ENCODE measurements at regions not wholly inside any gene's neighbourhood (a gene's known extent, or its start where the extent isn't known, plus 50 kb on each side); places are given as distances from the start of the nearest gene placed in this dataset.

DNA sequence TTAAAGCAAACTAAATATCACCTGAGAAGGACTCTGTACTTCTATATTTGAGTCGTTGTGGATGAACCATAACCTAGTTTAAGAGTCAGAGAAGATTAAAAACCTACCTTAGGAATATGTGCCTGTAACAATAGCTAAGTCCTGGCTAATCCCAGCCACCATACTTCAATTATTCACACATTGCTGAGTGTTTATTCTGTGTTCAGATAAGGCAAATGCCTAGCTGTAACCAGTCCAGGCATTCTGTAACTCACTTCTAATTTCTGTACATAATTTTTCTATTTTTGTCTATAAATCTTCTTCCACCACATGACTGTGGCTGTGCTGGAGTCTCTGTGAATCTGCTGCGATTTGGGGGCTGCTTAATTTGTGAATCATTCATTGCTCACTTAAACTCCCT, 441.9 kb upstream of the ADAMTS5 start:
- TF ChIP-seq, protein P1, sequence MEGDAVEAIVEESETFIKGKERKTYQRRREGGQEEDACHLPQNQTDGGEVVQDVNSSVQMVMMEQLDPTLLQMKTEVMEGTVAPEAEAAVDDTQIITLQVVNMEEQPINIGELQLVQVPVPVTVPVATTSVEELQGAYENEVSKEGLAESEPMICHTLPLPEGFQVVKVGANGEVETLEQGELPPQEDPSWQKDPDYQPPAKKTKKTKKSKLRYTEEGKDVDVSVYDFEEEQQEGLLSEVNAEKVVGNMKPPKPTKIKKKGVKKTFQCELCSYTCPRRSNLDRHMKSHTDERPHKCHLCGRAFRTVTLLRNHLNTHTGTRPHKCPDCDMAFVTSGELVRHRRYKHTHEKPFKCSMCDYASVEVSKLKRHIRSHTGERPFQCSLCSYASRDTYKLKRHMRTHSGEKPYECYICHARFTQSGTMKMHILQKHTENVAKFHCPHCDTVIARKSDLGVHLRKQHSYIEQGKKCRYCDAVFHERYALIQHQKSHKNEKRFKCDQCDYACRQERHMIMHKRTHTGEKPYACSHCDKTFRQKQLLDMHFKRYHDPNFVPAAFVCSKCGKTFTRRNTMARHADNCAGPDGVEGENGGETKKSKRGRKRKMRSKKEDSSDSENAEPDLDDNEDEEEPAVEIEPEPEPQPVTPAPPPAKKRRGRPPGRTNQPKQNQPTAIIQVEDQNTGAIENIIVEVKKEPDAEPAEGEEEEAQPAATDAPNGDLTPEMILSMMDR (IDR thresholded peaks at IDR 0.05; ENCODE audit: low read depth, low read length), result no peak
- TF ChIP-seq POLR2A (IDR thresholded peaks at IDR 0.05; ENCODE audit: extremely low read depth, insufficient read length), result no peak
- TF ChIP-seq, protein P2, sequence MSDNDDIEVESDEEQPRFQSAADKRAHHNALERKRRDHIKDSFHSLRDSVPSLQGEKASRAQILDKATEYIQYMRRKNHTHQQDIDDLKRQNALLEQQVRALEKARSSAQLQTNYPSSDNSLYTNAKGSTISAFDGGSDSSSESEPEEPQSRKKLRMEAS (IDR thresholded peaks at IDR 0.05; ENCODE audit: low read depth, low read length), result no peak

All from NB4 (cell line).